IMR-90 (cell line): ENCODE measurements at regions not wholly inside any gene's neighbourhood (a gene's known extent, or its start where the extent isn't known, plus 50 kb on each side); places are given as distances from the start of the nearest gene placed in this dataset.

Experiments
- ATAC-seq: fragments of 200-7000 bp; cut with Tn5 transposase; 2 replicates; pipeline ENCODE4 v1.9.1; 2020; ENCODE audit warnings: low read depth, mild to moderate bottlenecking, moderate library complexity
- BruUV-seq: library from RNA; stranded (reverse); fragments of 400-500 nt; replicated peaks from 2 replicates; lab custom pipeline; 2021; lab: Mats Ljungman, UMichigan
- CTCF ChIA-PET: fragments of 300-600 bp; formaldehyde crosslinking; extraction: SDS; loops from one replicate; lab custom pipeline; 2021; ENCODE audit warnings: antibody characterized with exemption; lab: Yijun Ruan, JAX
- POLR2A ChIA-PET: fragments of 300-600 bp; sonication (Branson Sonifier 250); formaldehyde crosslinking; loops from one replicate; lab custom pipeline; 2022; ENCODE audit warnings: antibody characterized with exemption; ENCODE audit not compliant: unreplicated experiment; lab: Charles Lee
- DNase-seq: peaks from one replicate; pipeline ENCODE4 v3.0.0; 2013
- H2AFZ ChIP-seq: replicated peaks from 2 replicates; pipeline ENCODE3; 2013; ENCODE audit warnings: low read length, mild to moderate bottlenecking; ENCODE audit not compliant: poor library complexity
- H2AK5ac ChIP-seq: 2 replicates; pipeline ENCODE4 v1.6.1; 2013; ENCODE audit warnings: low read depth, low read length, inconsistent platforms
- H2AK9ac ChIP-seq: replicated peaks from 2 replicates; pipeline ENCODE3; 2013; ENCODE audit warnings: mild to moderate bottlenecking, low read depth, low read length, moderate library complexity; ENCODE audit not compliant: poor library complexity
- H2BK120ac ChIP-seq: 2 replicates; pipeline ENCODE4 v1.6.1; 2013; ENCODE audit warnings: low read depth, low read length, inconsistent platforms
- H2BK15ac ChIP-seq: 3 replicates; pipeline ENCODE4 v1.6.1; 2013; ENCODE audit warnings: low read depth, low read length, inconsistent platforms
- H2BK20ac ChIP-seq: 2 replicates; pipeline ENCODE4 v1.6.1; 2013; ENCODE audit warnings: low read depth, mild to moderate bottlenecking, inconsistent platforms, low read length, moderate library complexity
- H2BK5ac ChIP-seq: 2 replicates; pipeline ENCODE4 v1.6.1; 2013; ENCODE audit warnings: mild to moderate bottlenecking, low read depth, low read length, inconsistent platforms; ENCODE audit not compliant: poor library complexity, severe bottlenecking
- H3K14ac ChIP-seq: replicated peaks from 2 replicates; pipeline ENCODE4 v1.6.1; 2013; ENCODE audit warnings: low read depth, low read length, inconsistent platforms
- H3K18ac ChIP-seq: 2 replicates; pipeline ENCODE4 v1.6.1; 2013; ENCODE audit warnings: low read depth, low read length, control low read depth
- H3K23ac ChIP-seq: 2 replicates; pipeline ENCODE4 v1.6.1; 2013; ENCODE audit warnings: low read depth, low read length, inconsistent platforms
- H3K27ac ChIP-seq: 2 replicates; pipeline ENCODE4 v1.5.1; 2013; ENCODE audit warnings: mild to moderate bottlenecking, control low read depth, low read length; ENCODE audit not compliant: insufficient read depth
- H3K27me3 ChIP-seq: 2 replicates; pipeline ENCODE4 v1.6.1; 2013; ENCODE audit warnings: low read length; ENCODE audit not compliant: control insufficient read depth, insufficient read depth
- H3K36me3 ChIP-seq: 2 replicates; pipeline ENCODE4 v1.6.1; 2013; ENCODE audit warnings: low read length, mixed read lengths; ENCODE audit not compliant: control insufficient read depth, insufficient read depth
- H3K4ac ChIP-seq: 2 replicates; pipeline ENCODE4 v1.6.1; 2013; ENCODE audit warnings: low read depth, low read length, inconsistent platforms
- H3K4me1 ChIP-seq: 2 replicates; pipeline ENCODE4 v1.6.1; 2013; ENCODE audit warnings: low read length, mixed read lengths; ENCODE audit not compliant: control insufficient read depth, insufficient read depth
- H3K4me2 ChIP-seq: 2 replicates; pipeline ENCODE4 v1.6.1; 2013; ENCODE audit warnings: low read depth, mild to moderate bottlenecking, control low read depth, low read length, moderate library complexity
- H3K4me3 ChIP-seq: 2 replicates; pipeline ENCODE4 v1.5.1; 2013; ENCODE audit warnings: low read depth, mild to moderate bottlenecking, control low read depth, low read length, moderate library complexity; ENCODE audit not compliant: insufficient read depth
- H3K56ac ChIP-seq: 2 replicates; pipeline ENCODE4 v1.6.1; 2013; ENCODE audit warnings: low read length, inconsistent platforms; ENCODE audit not compliant: insufficient read depth; ENCODE audit errors: extremely low read depth
- H3K79me1 ChIP-seq, 2 experiments: 2 replicates each; pipeline ENCODE4 v1.6.1; 2013; ENCODE audit warnings: low read length in 2 of 2, inconsistent platforms in 1 of 2, low read depth in 1 of 2
- H3K9ac ChIP-seq: 2 replicates; pipeline ENCODE4 v1.6.1; 2013; ENCODE audit warnings: low read depth, low read length, control low read depth
- H3K9me1 ChIP-seq: 2 replicates; pipeline ENCODE4 v1.6.1; 2013; ENCODE audit warnings: low read length, inconsistent platforms; ENCODE audit not compliant: insufficient read depth
- H3K9me3 ChIP-seq: 2 replicates; pipeline ENCODE4 v1.6.1; 2013; ENCODE audit warnings: low read length; ENCODE audit not compliant: control insufficient read depth, insufficient read depth
- H4K20me1 ChIP-seq: 2 replicates; pipeline ENCODE4 v1.6.1; 2013; ENCODE audit warnings: low read length, inconsistent platforms; ENCODE audit not compliant: insufficient read depth
- H4K5ac ChIP-seq: 2 replicates; pipeline ENCODE4 v1.6.1; 2013; ENCODE audit warnings: mild to moderate bottlenecking, low read depth, low read length, control low read depth
- H4K8ac ChIP-seq, 2 experiments: 2 replicates each; pipeline ENCODE4 v1.6.1; 2013; ENCODE audit warnings: low read depth in 2 of 2, low read length in 2 of 2, control low read depth in 1 of 2, inconsistent platforms in 1 of 2
- H4K91ac ChIP-seq: 2 replicates; pipeline ENCODE4 v1.6.1; 2013; ENCODE audit warnings: low read depth, low read length, inconsistent platforms; ENCODE audit not compliant: insufficient read depth
- BHLHE40 ChIP-seq: fragments of 150-350 bp; IDR thresholded peaks from 2 replicates; pipeline ENCODE4 v1.6.1; 2016; ENCODE audit warnings: mild to moderate bottlenecking, low read depth, low read length
- CEBPB ChIP-seq: IDR thresholded peaks from 2 replicates; pipeline ENCODE4 v1.6.1; 2012; ENCODE audit warnings: low read depth, low read length, improper control_type of control experiment
- CHD1 ChIP-seq: IDR thresholded peaks from 2 replicates; pipeline ENCODE4 v1.6.1; 2012; ENCODE audit warnings: low read depth, low read length, improper control_type of control experiment
- ELK1 ChIP-seq: fragments of 150-350 bp; IDR thresholded peaks from 2 replicates; pipeline ENCODE4 v1.6.1; 2016; ENCODE audit warnings: low read depth, mild to moderate bottlenecking, low read length, moderate library complexity, borderline replicate concordance
- FOS ChIP-seq: fragments of 150-350 bp; IDR thresholded peaks from 2 replicates; pipeline ENCODE4 v1.6.1; 2016; ENCODE audit warnings: low read depth, low read length
- MAFK ChIP-seq: IDR thresholded peaks from 2 replicates; pipeline ENCODE4 v1.6.1; 2012; ENCODE audit warnings: low read depth, low read length, improper control_type of control experiment
- MAZ ChIP-seq: IDR thresholded peaks from 2 replicates; pipeline ENCODE4 v1.6.1; 2012; ENCODE audit warnings: low read depth, mild to moderate bottlenecking, low read length, improper control_type of control experiment, moderate library complexity, borderline replicate concordance
- MXI1 ChIP-seq: IDR thresholded peaks from 2 replicates; pipeline ENCODE4 v1.6.1; 2012; ENCODE audit warnings: low read depth, mild to moderate bottlenecking, low read length, moderate library complexity, borderline replicate concordance
- NFE2L2 ChIP-seq: fragments of 150-350 bp; IDR thresholded peaks from 2 replicates; pipeline ENCODE4 v1.6.1; 2016; ENCODE audit warnings: low read depth, mild to moderate bottlenecking, low read length
- POLR2A ChIP-seq: IDR thresholded peaks from 2 replicates; pipeline ENCODE4 v1.6.1; 2012; ENCODE audit warnings: mild to moderate bottlenecking, low read depth, low read length
- RAD21 ChIP-seq: IDR thresholded peaks from 2 replicates; pipeline ENCODE4 v1.6.1; 2012; ENCODE audit warnings: low read length, improper control_type of control experiment
- RCOR1 ChIP-seq: IDR thresholded peaks from 2 replicates; pipeline ENCODE4 v1.6.1; 2012; ENCODE audit warnings: mild to moderate bottlenecking, low read length, improper control_type of control experiment; ENCODE audit not compliant: insufficient replicate concordance
- RFX5 ChIP-seq: IDR thresholded peaks from 2 replicates; pipeline ENCODE4 v1.8.0; 2012; ENCODE audit warnings: low read depth, mild to moderate bottlenecking, low read length, moderate library complexity
- SMC3 ChIP-seq: fragments of 150-350 bp; IDR thresholded peaks from 2 replicates; pipeline ENCODE4 v1.6.1; 2016; ENCODE audit warnings: low read depth, mild to moderate bottlenecking, antibody characterized with exemption, low read length, moderate library complexity
- whole genome bisulfite sequencing, 2 experiments: methylation state at CpG; one replicate each; pipeline versions ENCODE4 v1.1.5 to v1.1.7; 2013; ENCODE audit warnings: missing lambda C conversion rate in 2 of 2; ENCODE audit not compliant: insufficient read length in 1 of 2; ENCODE audit errors: extremely low coverage in 2 of 2; 5-methylcytosine and 5-hydroxymethylcytosine counted together
- dilution Hi-C: fragments of 300-500 bp; cut with HindIII; formaldehyde crosslinking; loops from one replicate; pipeline ENCODE4 v1.14.3; 2018; ENCODE audit warnings: low sequenced_read_pairs; ENCODE audit not compliant: unreplicated experiment
- in situ Hi-C: fragments of 300-500 bp; cut with MboI; formaldehyde crosslinking; loops from 3 replicates; pipeline ENCODE4 v1.14.3; 2019; ENCODE audit warnings: low sequenced_read_pairs, inconsistent platforms, mixed read lengths
- intact Hi-C: fragments of 100-400 bp; cut with micrococcal nuclease; formaldehyde crosslinking; loops from 2 replicates; pipeline ENCODE4 v1.10.0; 2022
- TF ChIP-seq, protein P1 (sequence below): conservative IDR thresholded peaks from 2 replicates; pipeline ENCODE4 v1.5.1; 2012; ENCODE audit warnings: mild to moderate bottlenecking, low read depth, low read length, improper control_type of control experiment
- TF ChIP-seq, protein P2 (sequence below): fragments of 150-350 bp; IDR thresholded peaks from 2 replicates; pipeline ENCODE4 v1.6.1; 2017; ENCODE audit warnings: mild to moderate bottlenecking, antibody characterized with exemption, low read length, low read depth

GRCh38 chr2:74070991-74071390, 76.7 kb downstream of the BOLA3 start:
- in situ Hi-C loops, result no loop called here
- 0 out of 2 replicates have a peak, but pooled peaks cover 2% of the 10 kb centered on the region for H3K9me1 ChIP-seq
- dilution Hi-C loops, result no loop called here
- no peak overlapping the region for H3K4me3 ChIP-seq
- DNase-seq (no peak), ATAC-seq (no peak)
- no CpG with 5 or more reads among the region's 2 CpGs for WGBS, 2 experiments
- H3K23ac ChIP-seq, result no peak overlapping the region
- no TSS peak for BruUV-seq
- no peak overlapping the region for H4K91ac ChIP-seq
- no peaks in the 10 kb centered on the region for H3K4me1 ChIP-seq
- H3K27me3 ChIP-seq, result no peaks in the 10 kb centered on the region
- no peaks in the 10 kb centered on the region for H3K9me3 ChIP-seq
- no peak overlapping the region for H4K8ac ChIP-seq
- intact Hi-C loops, result no loop called here
- ChIA-PET POLR2A (no interaction called here), CTCF (no interaction called here)
- H2BK120ac ChIP-seq, result no peak overlapping the region
- no peak overlapping the region for H2AK9ac ChIP-seq
- TF ChIP-seq NFE2L2 (no peak), POLR2A (no peak), MXI1 (no peak), SMC3 (no peak), FOS (no peak), MAFK (no peak), CHD1 (no peak), RAD21 (no peak), ELK1 (no peak), MAZ (no peak), CEBPB (no peak), BHLHE40 (no peak), RFX5 (no peak), RCOR1 (no peak)
- TF ChIP-seq, protein P1, sequence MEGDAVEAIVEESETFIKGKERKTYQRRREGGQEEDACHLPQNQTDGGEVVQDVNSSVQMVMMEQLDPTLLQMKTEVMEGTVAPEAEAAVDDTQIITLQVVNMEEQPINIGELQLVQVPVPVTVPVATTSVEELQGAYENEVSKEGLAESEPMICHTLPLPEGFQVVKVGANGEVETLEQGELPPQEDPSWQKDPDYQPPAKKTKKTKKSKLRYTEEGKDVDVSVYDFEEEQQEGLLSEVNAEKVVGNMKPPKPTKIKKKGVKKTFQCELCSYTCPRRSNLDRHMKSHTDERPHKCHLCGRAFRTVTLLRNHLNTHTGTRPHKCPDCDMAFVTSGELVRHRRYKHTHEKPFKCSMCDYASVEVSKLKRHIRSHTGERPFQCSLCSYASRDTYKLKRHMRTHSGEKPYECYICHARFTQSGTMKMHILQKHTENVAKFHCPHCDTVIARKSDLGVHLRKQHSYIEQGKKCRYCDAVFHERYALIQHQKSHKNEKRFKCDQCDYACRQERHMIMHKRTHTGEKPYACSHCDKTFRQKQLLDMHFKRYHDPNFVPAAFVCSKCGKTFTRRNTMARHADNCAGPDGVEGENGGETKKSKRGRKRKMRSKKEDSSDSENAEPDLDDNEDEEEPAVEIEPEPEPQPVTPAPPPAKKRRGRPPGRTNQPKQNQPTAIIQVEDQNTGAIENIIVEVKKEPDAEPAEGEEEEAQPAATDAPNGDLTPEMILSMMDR, result no peak
- TF ChIP-seq, protein P2, sequence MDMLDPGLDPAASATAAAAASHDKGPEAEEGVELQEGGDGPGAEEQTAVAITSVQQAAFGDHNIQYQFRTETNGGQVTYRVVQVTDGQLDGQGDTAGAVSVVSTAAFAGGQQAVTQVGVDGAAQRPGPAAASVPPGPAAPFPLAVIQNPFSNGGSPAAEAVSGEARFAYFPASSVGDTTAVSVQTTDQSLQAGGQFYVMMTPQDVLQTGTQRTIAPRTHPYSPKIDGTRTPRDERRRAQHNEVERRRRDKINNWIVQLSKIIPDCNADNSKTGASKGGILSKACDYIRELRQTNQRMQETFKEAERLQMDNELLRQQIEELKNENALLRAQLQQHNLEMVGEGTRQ, result no peak
- no peak overlapping the region for H2BK15ac ChIP-seq
- H2BK5ac ChIP-seq, result no peak overlapping the region
- H3K56ac ChIP-seq, result no peak overlapping the region
- H2BK20ac ChIP-seq, result no peak overlapping the region
- H3K36me3 ChIP-seq, result peaks cover 2% of the 10 kb centered on the region; the same call in 1 of the 2 replicates
- no peak overlapping the region for H3K14ac ChIP-seq
- H3K4ac ChIP-seq, result no peak overlapping the region
- H3K4me2 ChIP-seq, result no peak overlapping the region
- H3K27ac ChIP-seq, result no peak overlapping the region
- H3K18ac ChIP-seq, result no peak overlapping the region
- H4K5ac ChIP-seq, result no peak overlapping the region
- H2AFZ ChIP-seq, result no peak overlapping the region
- no peaks in the 10 kb centered on the region for H4K20me1 ChIP-seq
- no peak overlapping the region for H3K9ac ChIP-seq
- no peak overlapping the region for H2AK5ac ChIP-seq
- peaks cover 20 to 21% of the 10 kb centered on the region in 2 experiments for H3K79me1 ChIP-seq
